ENCODE measurements at regions not wholly inside any gene's neighbourhood (a gene's known extent, or its start where the extent isn't known, plus 50 kb on each side); places are given as distances from the start of the nearest gene placed in this dataset.

DNA sequence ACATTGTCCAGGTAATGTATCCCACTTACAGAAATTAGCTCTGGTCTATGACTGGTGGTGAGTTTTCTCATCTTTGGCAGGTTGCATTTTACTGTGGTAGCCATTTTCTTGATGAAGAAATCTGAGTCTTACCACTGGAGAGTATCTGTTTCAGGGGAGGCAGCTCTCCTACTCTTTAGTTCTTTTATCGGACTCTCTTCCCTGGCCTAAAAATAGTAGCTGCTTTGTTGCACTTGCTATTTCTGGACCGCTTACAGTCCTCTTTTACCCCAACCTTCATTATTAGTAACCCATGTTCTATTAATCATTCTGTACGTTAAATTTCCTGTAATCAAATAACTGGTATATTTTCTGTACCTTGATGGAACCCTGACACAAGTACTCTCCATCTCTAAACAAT lies 720.8 kb downstream of the PLA2G4A start:
- intact Hi-C loops (cut with DNase I): no loop called here
- H3K9me3 ChIP-seq: no peaks in the 10 kb centered on the region

DNA sequence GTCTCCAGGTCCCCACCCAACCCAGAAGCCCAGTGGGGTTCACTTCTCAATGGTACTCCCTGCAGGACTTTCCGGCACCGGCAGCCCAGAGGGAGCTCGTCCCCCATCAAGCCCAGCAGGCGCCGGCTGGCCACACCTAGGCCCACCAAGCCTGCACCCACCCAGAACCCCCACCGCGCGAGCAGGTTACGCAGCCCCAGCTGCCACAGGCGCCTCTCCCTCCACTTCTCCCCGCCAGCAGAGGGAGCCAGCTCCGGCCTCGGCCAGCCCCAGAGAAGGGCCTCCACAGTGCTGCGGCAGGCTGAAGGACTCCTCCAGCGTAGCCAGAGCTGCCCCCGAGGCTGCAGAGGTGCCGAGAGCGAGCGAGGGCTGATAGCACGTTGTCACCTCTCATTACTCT lies 722.3 kb downstream of the PLA2G4A start:
- no peak for TF ChIP-seq POLR2A (IDR thresholded peaks at IDR 0.05)
- TF ChIP-seq, protein P1, sequence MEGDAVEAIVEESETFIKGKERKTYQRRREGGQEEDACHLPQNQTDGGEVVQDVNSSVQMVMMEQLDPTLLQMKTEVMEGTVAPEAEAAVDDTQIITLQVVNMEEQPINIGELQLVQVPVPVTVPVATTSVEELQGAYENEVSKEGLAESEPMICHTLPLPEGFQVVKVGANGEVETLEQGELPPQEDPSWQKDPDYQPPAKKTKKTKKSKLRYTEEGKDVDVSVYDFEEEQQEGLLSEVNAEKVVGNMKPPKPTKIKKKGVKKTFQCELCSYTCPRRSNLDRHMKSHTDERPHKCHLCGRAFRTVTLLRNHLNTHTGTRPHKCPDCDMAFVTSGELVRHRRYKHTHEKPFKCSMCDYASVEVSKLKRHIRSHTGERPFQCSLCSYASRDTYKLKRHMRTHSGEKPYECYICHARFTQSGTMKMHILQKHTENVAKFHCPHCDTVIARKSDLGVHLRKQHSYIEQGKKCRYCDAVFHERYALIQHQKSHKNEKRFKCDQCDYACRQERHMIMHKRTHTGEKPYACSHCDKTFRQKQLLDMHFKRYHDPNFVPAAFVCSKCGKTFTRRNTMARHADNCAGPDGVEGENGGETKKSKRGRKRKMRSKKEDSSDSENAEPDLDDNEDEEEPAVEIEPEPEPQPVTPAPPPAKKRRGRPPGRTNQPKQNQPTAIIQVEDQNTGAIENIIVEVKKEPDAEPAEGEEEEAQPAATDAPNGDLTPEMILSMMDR (IDR thresholded peaks at IDR 0.05): no peak
- Histone ChIP-seq H3K27me3 (no peaks in the 10 kb centered on the region), H3K4me3 (replicated peaks in 1 of 3) (no peak overlapping the region), H3K36me3 (no peaks in the 10 kb centered on the region), H3K4me1 (no peaks in the 10 kb centered on the region), H3K9me3 (no peaks in the 10 kb centered on the region), H3K27ac (no peak overlapping the region)
- intact Hi-C loops (cut with DNase I): no loop called here
- no peak for DNase-seq
- WGBS, 2 donors: 94 to 98% methylated on average over 16 to 19 of the region's 20 CpGs

More for the DNA sequence above, 720.8 kb downstream of the PLA2G4A start:
- Histone ChIP-seq H3K27ac (no peak overlapping the region), H3K4me1 (no peaks in the 10 kb centered on the region), H3K4me3 (replicated peaks in 1 of 3) (no peak overlapping the region), H3K27me3 (no peaks in the 10 kb centered on the region), H3K36me3 (no peaks in the 10 kb centered on the region)
- no peak for DNase-seq
- 83 to 91% methylated on average over 3 of the region's 3 CpGs for WGBS, 2 donors
- TF ChIP-seq POLR2A (IDR thresholded peaks at IDR 0.05): no peak
- TF ChIP-seq, protein P1 (IDR thresholded peaks at IDR 0.05): no peak

DNA sequence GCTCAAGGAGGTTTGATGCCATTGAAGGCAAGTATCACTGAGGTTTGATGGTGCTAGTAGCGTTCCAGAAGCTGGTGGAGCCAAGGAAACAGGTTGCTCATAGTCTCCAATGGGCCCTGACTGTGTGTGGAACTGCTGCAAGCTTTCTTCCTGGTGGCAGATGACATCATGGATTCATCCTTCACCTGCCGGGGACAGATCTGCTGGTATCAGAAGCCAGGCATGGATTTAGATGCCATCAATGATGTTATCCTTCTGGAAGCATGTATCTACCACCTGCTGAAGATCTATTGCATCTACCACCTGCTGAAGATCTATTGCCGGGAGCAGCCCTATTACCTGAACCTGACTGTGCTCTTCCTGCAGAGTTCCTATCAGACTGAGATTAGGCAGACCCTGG lies 734.4 kb downstream of the PLA2G4A start:
- Histone ChIP-seq H3K36me3 (no peaks in the 10 kb centered on the region), H3K27ac (no peak overlapping the region), H3K27me3 (no peaks in the 10 kb centered on the region), H3K4me1 (no peaks in the 10 kb centered on the region), H3K4me3 (replicated peaks in 1 of 3) (no peak overlapping the region), H3K9me3 (no peaks in the 10 kb centered on the region)
- no peak for DNase-seq
- TF ChIP-seq POLR2A (IDR thresholded peaks at IDR 0.05): no peak
- TF ChIP-seq, protein P1 (IDR thresholded peaks at IDR 0.05): no peak
- intact Hi-C loops (cut with DNase I): no loop called here
- WGBS, 2 donors: 86 to 100% methylated on average over 1 to 3 of the region's 3 CpGs

DNA sequence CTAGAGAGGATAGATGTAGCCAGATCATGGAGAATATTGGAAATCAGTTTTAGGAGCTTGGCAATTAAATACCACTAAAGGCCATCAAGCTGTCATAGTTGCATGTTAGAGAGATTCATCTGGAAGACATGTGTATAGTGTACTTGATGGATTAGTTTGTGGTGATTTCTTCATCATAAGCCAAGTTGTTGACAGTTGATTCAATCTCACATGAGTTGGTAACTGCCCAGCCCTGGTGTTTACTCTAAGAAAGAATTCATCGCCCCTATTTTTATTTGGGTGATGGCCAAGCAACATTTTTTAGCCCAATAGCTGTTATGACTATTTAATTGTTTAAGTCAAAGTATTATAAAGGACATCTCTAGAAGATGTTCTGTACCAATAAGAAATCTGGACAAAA lies 737.6 kb downstream of the PLA2G4A start:
- intact Hi-C loops (cut with DNase I): no loop called here
- H3K9me3 ChIP-seq: no peaks in the 10 kb centered on the region
- 87 to 92% methylated on average over 1 of the region's 1 CpG for WGBS, 2 donors
- H3K27me3 ChIP-seq: no peaks in the 10 kb centered on the region
- no peak overlapping the region for H3K27ac ChIP-seq
- TF ChIP-seq, protein P1 (IDR thresholded peaks at IDR 0.05): no peak
- TF ChIP-seq POLR2A (IDR thresholded peaks at IDR 0.05): no peak
- H3K36me3 ChIP-seq: no peaks in the 10 kb centered on the region
- no peaks in the 10 kb centered on the region for H3K4me1 ChIP-seq
- DNase-seq: no peak
- no peak overlapping the region for H3K4me3 ChIP-seq (replicated peaks in 1 of 3)

DNA sequence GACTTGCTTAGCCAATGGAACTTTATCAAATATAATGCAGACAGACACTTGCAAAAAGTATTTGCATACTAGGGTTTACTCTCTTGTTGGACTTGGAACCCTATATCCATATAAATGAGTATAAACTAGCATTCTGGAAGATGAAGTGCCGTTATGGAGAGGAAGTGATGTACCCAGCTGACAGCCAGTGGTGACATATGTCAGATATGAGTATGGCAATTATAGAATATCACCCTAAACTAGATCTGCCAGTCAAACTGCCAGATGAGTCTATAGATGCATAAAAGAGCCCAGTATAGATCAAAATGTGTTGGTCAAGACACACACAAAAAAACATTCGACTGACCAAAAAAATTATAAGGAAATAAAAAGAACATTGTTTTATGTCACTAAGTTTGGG lies 739.3 kb downstream of the PLA2G4A start:
- intact Hi-C loops (cut with DNase I): no loop called here
- WGBS, 2 donors: 81 to 89% methylated on average over 2 of the region's 2 CpGs
- no peaks in the 10 kb centered on the region for H3K4me1 ChIP-seq
- H3K9me3 ChIP-seq: no peaks in the 10 kb centered on the region
- H3K4me3 ChIP-seq (replicated peaks in 1 of 3): no peak overlapping the region
- H3K36me3 ChIP-seq: no peaks in the 10 kb centered on the region
- no peak overlapping the region for H3K27ac ChIP-seq
- TF ChIP-seq POLR2A (IDR thresholded peaks at IDR 0.05): no peak
- TF ChIP-seq, protein P1 (IDR thresholded peaks at IDR 0.05): no peak
- no peak for DNase-seq
- H3K27me3 ChIP-seq: no peaks in the 10 kb centered on the region
